ENCODE measurements at regions not wholly inside any gene's neighbourhood (a gene's known extent, or its start where the extent isn't known, plus 50 kb on each side); places are given as distances from the start of the nearest gene placed in this dataset.

DNA sequence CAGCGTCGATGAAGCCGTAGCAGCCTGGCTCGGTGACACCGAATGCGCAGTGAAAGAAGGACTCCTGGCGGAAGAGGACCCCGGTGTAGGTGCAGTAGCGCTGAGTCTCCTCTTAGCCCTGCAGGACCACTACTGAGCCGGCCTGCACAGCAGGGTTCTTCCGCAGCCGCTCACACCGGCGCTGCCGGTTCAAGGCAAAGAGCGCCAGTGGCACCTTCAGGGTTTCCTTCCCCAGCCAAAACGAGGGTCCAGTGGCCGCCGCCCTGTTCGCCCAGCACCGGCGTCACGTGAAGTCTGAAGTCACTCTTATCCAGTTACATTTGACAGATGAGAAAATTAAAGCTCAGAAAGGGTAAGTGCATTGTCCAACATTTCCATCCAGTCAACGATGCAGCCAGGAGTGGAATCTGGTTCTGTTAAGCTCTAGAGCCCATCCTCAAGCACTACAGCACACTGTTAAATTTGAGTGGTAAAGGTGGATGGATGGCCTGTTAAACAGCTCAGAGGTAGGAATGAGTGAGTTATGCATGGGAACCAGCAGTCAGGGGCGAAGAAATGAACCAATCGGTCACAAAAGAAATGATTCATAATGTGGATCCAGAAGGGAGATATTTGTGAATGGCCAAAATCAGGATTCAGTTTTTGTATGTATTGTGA, 50.2 kb upstream of the SMIM36 start:
- no peak overlapping the region for H3K4me3 ChIP-seq
- WGBS, 4 donors, result 87 to 92% (median 90%) methylated on average over 25 to 26 of the region's 26 CpGs
- no peaks in the 10 kb centered on the region for H3K9me3 ChIP-seq
- H3K4me1 ChIP-seq, result no peaks in the 10 kb centered on the region
- no peaks in the 10 kb centered on the region for H3K36me3 ChIP-seq
- H3K27me3 ChIP-seq, result no peaks in the 10 kb centered on the region
- intact Hi-C loops (cut with DNase I), result no loop called here
- no peak for TF ChIP-seq POLR2A (IDR thresholded peaks at IDR 0.05)
- ATAC-seq (no peak), DNase-seq (no peak)
- no peak overlapping the region for H3K27ac ChIP-seq
